Astrocyte (in vitro differentiated cells and primary cell): ENCODE measurements at regions not wholly inside any gene's neighbourhood (a gene's known extent, or its start where the extent isn't known, plus 50 kb on each side); places are given as distances from the start of the nearest gene placed in this dataset.

ENCODE experiments used
- DNase-seq: peaks from one replicate; pipeline ENCODE4 v3.0.0-alpha.2; 2010; ENCODE audit warnings: low read depth
- FAIRE-seq: peaks from 2 replicates; lab custom pipeline; 2011; peaks lifted over from hg19 to GRCh38; lab: Jason Lieb, UNC
- H2AFZ ChIP-seq: 2 replicates; pipeline ENCODE4 v1.6.0; 2012; ENCODE audit warnings: low read depth, low read length, inconsistent platforms
- H3K27ac ChIP-seq: 2 replicates; pipeline ENCODE4 v1.5.1; 2011; ENCODE audit warnings: low read depth, low read length, inconsistent platforms
- H3K27me3 ChIP-seq: 2 replicates; pipeline ENCODE4 v1.6.0; 2011; ENCODE audit warnings: low read length, inconsistent platforms; ENCODE audit not compliant: insufficient read depth
- H3K36me3 ChIP-seq: 2 replicates; pipeline ENCODE4 v1.5.1; 2011; ENCODE audit warnings: low read length, inconsistent platforms; ENCODE audit not compliant: insufficient read depth
- H3K4me1 ChIP-seq: 2 replicates; pipeline ENCODE4 v1.5.1; 2011; ENCODE audit warnings: low read length, inconsistent platforms; ENCODE audit not compliant: insufficient read depth
- H3K4me2 ChIP-seq: 2 replicates; pipeline ENCODE4 v1.6.0; 2012; ENCODE audit warnings: low read length, inconsistent platforms
- H3K4me3 ChIP-seq: 2 replicates; pipeline ENCODE4 v1.5.1; 2011; ENCODE audit warnings: low read depth, mild to moderate bottlenecking, low read length, inconsistent platforms; ENCODE audit not compliant: insufficient read depth
- H3K79me2 ChIP-seq: 2 replicates; pipeline ENCODE4 v1.6.0; 2012; ENCODE audit warnings: mild to moderate bottlenecking, low read length, inconsistent platforms; ENCODE audit not compliant: insufficient read depth
- H3K9ac ChIP-seq: 2 replicates; pipeline ENCODE4 v1.6.0; 2012; ENCODE audit warnings: mild to moderate bottlenecking, low read length, inconsistent platforms
- H3K9me3 ChIP-seq: 2 replicates; pipeline ENCODE4 v1.5.1; 2012; ENCODE audit warnings: low read depth, mild to moderate bottlenecking, low read length, inconsistent platforms; ENCODE audit not compliant: insufficient read depth
- H4K20me1 ChIP-seq: 2 replicates; pipeline ENCODE4 v1.6.0; 2012; ENCODE audit warnings: low read length, inconsistent platforms; ENCODE audit not compliant: insufficient read depth
- H3K27ac Mint-ChIP-seq: one replicate; pipeline ENCODE4 v1.8.0; 2021; ENCODE audit warnings: mild to moderate bottlenecking, mixed read lengths; ENCODE audit not compliant: unreplicated experiment
- H3K27me3 Mint-ChIP-seq: one replicate; pipeline ENCODE4 v1.8.0; 2021; ENCODE audit warnings: low read depth, mixed read lengths; ENCODE audit not compliant: unreplicated experiment
- H3K36me3 Mint-ChIP-seq: one replicate; pipeline ENCODE4 v1.8.0; 2021; ENCODE audit warnings: low read depth, mixed read lengths; ENCODE audit not compliant: unreplicated experiment
- H3K4me1 Mint-ChIP-seq: one replicate; pipeline ENCODE4 v1.8.0; 2021; ENCODE audit warnings: low read depth, mixed read lengths; ENCODE audit not compliant: unreplicated experiment
- H3K4me3 Mint-ChIP-seq: one replicate; pipeline ENCODE4 v1.8.0; 2021; ENCODE audit warnings: mild to moderate bottlenecking, moderate library complexity, mixed read lengths; ENCODE audit not compliant: unreplicated experiment
- H3K9me3 Mint-ChIP-seq: one replicate; pipeline ENCODE4 v1.8.0; 2021; ENCODE audit warnings: mild to moderate bottlenecking, mixed read lengths; ENCODE audit not compliant: unreplicated experiment
- CTCF ChIP-seq: IDR thresholded peaks from 2 replicates; pipeline ENCODE4 v1.5.1; 2011; ENCODE audit warnings: low read depth, mild to moderate bottlenecking, inconsistent platforms, low read length, moderate library complexity; ENCODE audit not compliant: insufficient read depth
- EZH2 ChIP-seq: IDR thresholded peaks from 2 replicates; pipeline ENCODE4 v1.6.1; 2012; ENCODE audit warnings: mild to moderate bottlenecking, low read length, inconsistent platforms; ENCODE audit not compliant: insufficient read depth

DNA sequence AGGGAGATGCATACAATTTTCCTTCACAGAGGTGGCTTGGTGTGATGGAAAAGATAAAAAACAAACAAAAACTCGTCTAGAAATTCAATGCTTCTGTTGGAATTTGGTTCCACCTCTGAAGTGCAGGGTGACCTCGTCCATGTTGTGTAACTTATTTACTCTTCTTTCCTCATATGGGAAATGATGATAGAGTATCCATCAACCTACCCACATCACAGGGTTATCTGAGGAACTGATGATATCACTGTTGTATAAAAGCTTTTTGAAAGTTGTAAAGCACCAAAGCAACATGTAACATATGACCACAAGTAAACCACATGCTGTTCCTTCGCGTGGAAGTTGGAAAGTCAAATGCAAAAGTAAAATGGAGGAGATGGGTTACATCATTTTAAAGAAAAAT lies 212.0 kb upstream of the SGK1 start:
- Histone ChIP-seq H3K4me1 (no peaks in the 10 kb centered on the region), H3K9me3 (no peaks in the 10 kb centered on the region), H3K4me3 (no peak overlapping the region), H3K27me3 (no peaks in the 10 kb centered on the region), H3K9ac (no peak overlapping the region), H3K27ac (no peak overlapping the region), H4K20me1 (no peaks in the 10 kb centered on the region), H3K79me2 (no peaks in the 10 kb centered on the region), H3K4me2 (no peak overlapping the region), H2AFZ (peak overlapping the region; percentile 46), H3K36me3 (no peaks in the 10 kb centered on the region)
- FAIRE-seq (no peak), DNase-seq (peak; percentile 63)
- Mint-ChIP-seq H3K4me1 (peaks cover 37% of the 10 kb centered on the region), H3K4me3 (no peak overlapping the region), H3K36me3 (peaks cover 6% of the 10 kb centered on the region), H3K27me3 (no peaks in the 10 kb centered on the region), H3K27ac (peak overlapping the region; percentile 6), H3K9me3 (peaks cover 8% of the 10 kb centered on the region)
- no peak for TF ChIP-seq CTCF
- TF ChIP-seq EZH2 = no peak

DNA sequence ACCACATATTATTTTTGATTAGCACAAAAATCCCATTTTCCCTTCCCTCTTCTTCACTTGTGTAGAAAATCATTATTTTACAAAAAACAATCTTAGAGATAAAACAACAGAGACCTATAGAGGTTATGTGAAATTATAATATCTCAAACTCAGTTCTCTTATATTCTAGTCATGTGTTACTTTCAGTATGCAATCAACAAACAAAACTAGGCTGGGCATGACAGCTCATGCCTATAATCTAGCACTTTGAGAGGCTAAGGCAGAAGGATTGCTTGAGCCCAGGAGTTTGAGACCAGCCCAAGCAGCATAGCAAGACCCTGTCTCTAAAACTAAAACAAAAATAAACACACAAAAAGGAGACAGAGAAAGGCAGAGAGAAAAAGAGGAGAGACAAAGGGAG lies 211.4 kb upstream of the SGK1 start:
- peak overlapping the region; percentile 54 for H3K27ac Mint-ChIP-seq
- FAIRE-seq = no peak

More for the DNA sequence above, 211.4 kb upstream of the SGK1 start:
- Histone ChIP-seq H3K79me2 (no peaks in the 10 kb centered on the region), H3K4me1 (no peaks in the 10 kb centered on the region), H3K9me3 (no peaks in the 10 kb centered on the region), H3K36me3 (no peaks in the 10 kb centered on the region), H4K20me1 (no peaks in the 10 kb centered on the region), H3K27ac (no peak overlapping the region), H3K27me3 (no peaks in the 10 kb centered on the region), H2AFZ (no peak overlapping the region), H3K9ac (no peak overlapping the region), H3K4me2 (no peak overlapping the region), H3K4me3 (no peak overlapping the region)
- peaks cover 4% of the 10 kb centered on the region for H3K36me3 Mint-ChIP-seq
- no peak overlapping the region for H3K4me3 Mint-ChIP-seq
- TF ChIP-seq CTCF = no peak
- no peak for TF ChIP-seq EZH2
- peaks cover 31% of the 10 kb centered on the region for H3K4me1 Mint-ChIP-seq
- DNase-seq = no peak
- no peaks in the 10 kb centered on the region for H3K27me3 Mint-ChIP-seq
- H3K9me3 Mint-ChIP-seq = peaks cover 3% of the 10 kb centered on the region
